Astrocyte (in vitro differentiated cells and primary cell): ENCODE measurements at regions not wholly inside any gene's neighbourhood (a gene's known extent, or its start where the extent isn't known, plus 50 kb on each side); places are given as distances from the start of the nearest gene placed in this dataset.
A peak's percentile ranks its signal among the peaks of the same experiment; 100 is the strongest.

Experiments
- DNase-seq: peaks from one replicate; pipeline ENCODE4 v3.0.0-alpha.2; 2010; ENCODE audit warnings: low read depth
- FAIRE-seq: peaks from 2 replicates; lab custom pipeline; 2011; peaks lifted over from hg19 to GRCh38; lab: Jason Lieb, UNC
- H2AFZ ChIP-seq: 2 replicates; pipeline ENCODE4 v1.6.0; 2012; ENCODE audit warnings: low read depth, low read length, inconsistent platforms
- H3K27ac ChIP-seq: 2 replicates; pipeline ENCODE4 v1.5.1; 2011; ENCODE audit warnings: low read depth, low read length, inconsistent platforms
- H3K27me3 ChIP-seq: 2 replicates; pipeline ENCODE4 v1.6.0; 2011; ENCODE audit warnings: low read length, inconsistent platforms; ENCODE audit not compliant: insufficient read depth
- H3K36me3 ChIP-seq: 2 replicates; pipeline ENCODE4 v1.5.1; 2011; ENCODE audit warnings: low read length, inconsistent platforms; ENCODE audit not compliant: insufficient read depth
- H3K4me1 ChIP-seq: 2 replicates; pipeline ENCODE4 v1.5.1; 2011; ENCODE audit warnings: low read length, inconsistent platforms; ENCODE audit not compliant: insufficient read depth
- H3K4me2 ChIP-seq: 2 replicates; pipeline ENCODE4 v1.6.0; 2012; ENCODE audit warnings: low read length, inconsistent platforms
- H3K4me3 ChIP-seq: 2 replicates; pipeline ENCODE4 v1.5.1; 2011; ENCODE audit warnings: low read depth, mild to moderate bottlenecking, low read length, inconsistent platforms; ENCODE audit not compliant: insufficient read depth
- H3K79me2 ChIP-seq: 2 replicates; pipeline ENCODE4 v1.6.0; 2012; ENCODE audit warnings: mild to moderate bottlenecking, low read length, inconsistent platforms; ENCODE audit not compliant: insufficient read depth
- H3K9ac ChIP-seq: 2 replicates; pipeline ENCODE4 v1.6.0; 2012; ENCODE audit warnings: mild to moderate bottlenecking, low read length, inconsistent platforms
- H3K9me3 ChIP-seq: 2 replicates; pipeline ENCODE4 v1.5.1; 2012; ENCODE audit warnings: low read depth, mild to moderate bottlenecking, low read length, inconsistent platforms; ENCODE audit not compliant: insufficient read depth
- H4K20me1 ChIP-seq: 2 replicates; pipeline ENCODE4 v1.6.0; 2012; ENCODE audit warnings: low read length, inconsistent platforms; ENCODE audit not compliant: insufficient read depth
- H3K27ac Mint-ChIP-seq: one replicate; pipeline ENCODE4 v1.8.0; 2021; ENCODE audit warnings: mild to moderate bottlenecking, mixed read lengths; ENCODE audit not compliant: unreplicated experiment
- H3K27me3 Mint-ChIP-seq: one replicate; pipeline ENCODE4 v1.8.0; 2021; ENCODE audit warnings: low read depth, mixed read lengths; ENCODE audit not compliant: unreplicated experiment
- H3K36me3 Mint-ChIP-seq: one replicate; pipeline ENCODE4 v1.8.0; 2021; ENCODE audit warnings: low read depth, mixed read lengths; ENCODE audit not compliant: unreplicated experiment
- H3K4me1 Mint-ChIP-seq: one replicate; pipeline ENCODE4 v1.8.0; 2021; ENCODE audit warnings: low read depth, mixed read lengths; ENCODE audit not compliant: unreplicated experiment
- H3K4me3 Mint-ChIP-seq: one replicate; pipeline ENCODE4 v1.8.0; 2021; ENCODE audit warnings: mild to moderate bottlenecking, moderate library complexity, mixed read lengths; ENCODE audit not compliant: unreplicated experiment
- H3K9me3 Mint-ChIP-seq: one replicate; pipeline ENCODE4 v1.8.0; 2021; ENCODE audit warnings: mild to moderate bottlenecking, mixed read lengths; ENCODE audit not compliant: unreplicated experiment
- EZH2 ChIP-seq: IDR thresholded peaks from 2 replicates; pipeline ENCODE4 v1.6.1; 2012; ENCODE audit warnings: mild to moderate bottlenecking, low read length, inconsistent platforms; ENCODE audit not compliant: insufficient read depth
- TF ChIP-seq, protein P1 (sequence below): IDR thresholded peaks from 2 replicates; pipeline ENCODE4 v1.5.1; 2011; ENCODE audit warnings: low read depth, mild to moderate bottlenecking, inconsistent platforms, low read length, moderate library complexity; ENCODE audit not compliant: insufficient read depth

DNA sequence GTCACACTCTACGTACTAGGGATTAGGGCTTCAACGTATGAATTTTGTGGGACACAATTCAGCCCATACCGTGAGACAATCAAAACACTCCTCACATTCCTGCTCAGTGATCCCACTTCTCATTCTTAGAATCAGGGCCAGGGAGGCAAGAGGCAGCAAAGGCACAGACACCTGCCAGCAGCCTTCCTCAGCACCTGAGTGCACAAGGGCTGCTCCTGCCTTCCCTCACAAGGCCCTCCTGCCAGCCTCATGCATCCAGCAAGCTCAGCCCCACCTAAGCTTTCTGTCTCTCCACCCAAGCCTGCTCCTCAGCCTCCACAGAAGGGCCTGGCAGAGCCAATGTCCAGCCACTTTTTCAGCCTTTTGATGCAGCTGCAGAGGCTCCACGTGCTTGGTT, 141.6 kb downstream of the SP3 start:
- Histone ChIP-seq H3K9me3 (no peaks in the 10 kb centered on the region), H2AFZ (no peak overlapping the region), H3K4me2 (no peak overlapping the region), H3K4me1 (no peaks in the 10 kb centered on the region), H3K36me3 (no peaks in the 10 kb centered on the region), H4K20me1 (no peaks in the 10 kb centered on the region), H3K9ac (no peak overlapping the region), H3K27ac (no peak overlapping the region), H3K79me2 (no peaks in the 10 kb centered on the region), H3K4me3 (no peak overlapping the region), H3K27me3 (peaks cover 14% of the 10 kb centered on the region)
- TF ChIP-seq, protein P1, sequence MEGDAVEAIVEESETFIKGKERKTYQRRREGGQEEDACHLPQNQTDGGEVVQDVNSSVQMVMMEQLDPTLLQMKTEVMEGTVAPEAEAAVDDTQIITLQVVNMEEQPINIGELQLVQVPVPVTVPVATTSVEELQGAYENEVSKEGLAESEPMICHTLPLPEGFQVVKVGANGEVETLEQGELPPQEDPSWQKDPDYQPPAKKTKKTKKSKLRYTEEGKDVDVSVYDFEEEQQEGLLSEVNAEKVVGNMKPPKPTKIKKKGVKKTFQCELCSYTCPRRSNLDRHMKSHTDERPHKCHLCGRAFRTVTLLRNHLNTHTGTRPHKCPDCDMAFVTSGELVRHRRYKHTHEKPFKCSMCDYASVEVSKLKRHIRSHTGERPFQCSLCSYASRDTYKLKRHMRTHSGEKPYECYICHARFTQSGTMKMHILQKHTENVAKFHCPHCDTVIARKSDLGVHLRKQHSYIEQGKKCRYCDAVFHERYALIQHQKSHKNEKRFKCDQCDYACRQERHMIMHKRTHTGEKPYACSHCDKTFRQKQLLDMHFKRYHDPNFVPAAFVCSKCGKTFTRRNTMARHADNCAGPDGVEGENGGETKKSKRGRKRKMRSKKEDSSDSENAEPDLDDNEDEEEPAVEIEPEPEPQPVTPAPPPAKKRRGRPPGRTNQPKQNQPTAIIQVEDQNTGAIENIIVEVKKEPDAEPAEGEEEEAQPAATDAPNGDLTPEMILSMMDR = no peak
- TF ChIP-seq EZH2 = no peak
- no peak overlapping the region for H3K27ac Mint-ChIP-seq
- no peaks in the 10 kb centered on the region for H3K36me3 Mint-ChIP-seq
- no peaks in the 10 kb centered on the region for H3K4me1 Mint-ChIP-seq
- DNase-seq = no peak
- peaks cover 3% of the 10 kb centered on the region for H3K9me3 Mint-ChIP-seq
- no peak for FAIRE-seq
- H3K4me3 Mint-ChIP-seq = no peak overlapping the region
- H3K27me3 Mint-ChIP-seq = peaks cover 25% of the 10 kb centered on the region

GRCh38 chr2:173828189-173829142, 136.7 kb downstream of the SP3 start:
- DNase-seq = peak; percentile 39

More at GRCh38 chr2:173828189-173829142, 136.7 kb downstream of the SP3 start:
- Histone ChIP-seq H2AFZ (no peak overlapping the region), H3K27ac (no peak overlapping the region), H4K20me1 (no peaks in the 10 kb centered on the region), H3K79me2 (no peaks in the 10 kb centered on the region), H3K9ac (no peak overlapping the region), H3K36me3 (no peaks in the 10 kb centered on the region), H3K27me3 (peaks cover 2% of the 10 kb centered on the region), H3K4me1 (peaks cover 9% of the 10 kb centered on the region), H3K4me3 (no peak overlapping the region), H3K9me3 (no peaks in the 10 kb centered on the region), H3K4me2 (no peak overlapping the region)
- H3K4me1 Mint-ChIP-seq = peaks cover 13% of the 10 kb centered on the region
- peaks cover 3% of the 10 kb centered on the region for H3K27me3 Mint-ChIP-seq
- H3K27ac Mint-ChIP-seq = no peak overlapping the region
- no peaks in the 10 kb centered on the region for H3K36me3 Mint-ChIP-seq
- H3K9me3 Mint-ChIP-seq = no peaks in the 10 kb centered on the region
- H3K4me3 Mint-ChIP-seq = no peak overlapping the region
- FAIRE-seq = no peak
- TF ChIP-seq EZH2 = no peak
- TF ChIP-seq, protein P1 = no peak
